ENCODE measurements at regions not wholly inside any gene's neighbourhood (a gene's known extent, or its start where the extent isn't known, plus 50 kb on each side); places are given as distances from the start of the nearest gene placed in this dataset.
"Not testable (repeated sequence)": the region's sequence is repeated elsewhere in the genome, so short reads cannot be mapped to it uniquely, and the experiment has no call there.

DNA sequence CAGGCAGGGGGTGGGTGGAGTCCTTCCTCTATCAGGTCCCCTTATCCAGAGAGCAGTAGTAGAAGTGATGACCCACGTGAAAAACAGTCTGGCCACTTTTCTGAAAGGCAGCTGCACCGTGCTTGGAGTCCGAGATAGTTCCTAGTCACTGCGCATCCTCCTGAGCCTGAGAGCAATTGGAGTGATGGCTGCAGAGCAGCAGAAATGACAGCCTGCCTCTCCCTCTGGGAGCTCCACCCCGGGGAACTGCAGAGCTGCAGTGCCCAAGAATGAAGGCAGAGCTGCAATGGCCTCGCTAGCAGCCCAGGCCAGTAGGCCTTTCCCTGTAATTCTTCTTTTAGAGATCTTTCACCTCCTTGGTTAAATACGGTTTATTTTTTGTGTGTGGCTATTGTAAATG lies 82.6 kb downstream of the CETN3 start:
- intact Hi-C loops (cut with DNase I): no loop called here
- no peak overlapping the region for H3K4me3 ChIP-seq
- no peaks in the 10 kb centered on the region for H3K27me3 ChIP-seq
- H3K36me3 ChIP-seq: no peaks in the 10 kb centered on the region
- DNase-seq (ENCODE audit: extremely low spot score in 2 of 2): no peak
- H3K4me1 ChIP-seq: no peaks in the 10 kb centered on the region
- H3K9me3 ChIP-seq: no peaks in the 10 kb centered on the region
- no peak overlapping the region for H3K27ac ChIP-seq
- TF ChIP-seq POLR2AphosphoS5 (IDR thresholded peaks at IDR 0.05; ENCODE audit: insufficient read depth in 1 of 2, low read depth in 1 of 2): no peak
- TF ChIP-seq POLR2A (IDR thresholded peaks at IDR 0.05): no peak
- TF ChIP-seq, protein P1, sequence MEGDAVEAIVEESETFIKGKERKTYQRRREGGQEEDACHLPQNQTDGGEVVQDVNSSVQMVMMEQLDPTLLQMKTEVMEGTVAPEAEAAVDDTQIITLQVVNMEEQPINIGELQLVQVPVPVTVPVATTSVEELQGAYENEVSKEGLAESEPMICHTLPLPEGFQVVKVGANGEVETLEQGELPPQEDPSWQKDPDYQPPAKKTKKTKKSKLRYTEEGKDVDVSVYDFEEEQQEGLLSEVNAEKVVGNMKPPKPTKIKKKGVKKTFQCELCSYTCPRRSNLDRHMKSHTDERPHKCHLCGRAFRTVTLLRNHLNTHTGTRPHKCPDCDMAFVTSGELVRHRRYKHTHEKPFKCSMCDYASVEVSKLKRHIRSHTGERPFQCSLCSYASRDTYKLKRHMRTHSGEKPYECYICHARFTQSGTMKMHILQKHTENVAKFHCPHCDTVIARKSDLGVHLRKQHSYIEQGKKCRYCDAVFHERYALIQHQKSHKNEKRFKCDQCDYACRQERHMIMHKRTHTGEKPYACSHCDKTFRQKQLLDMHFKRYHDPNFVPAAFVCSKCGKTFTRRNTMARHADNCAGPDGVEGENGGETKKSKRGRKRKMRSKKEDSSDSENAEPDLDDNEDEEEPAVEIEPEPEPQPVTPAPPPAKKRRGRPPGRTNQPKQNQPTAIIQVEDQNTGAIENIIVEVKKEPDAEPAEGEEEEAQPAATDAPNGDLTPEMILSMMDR (IDR thresholded peaks at IDR 0.05): no peak

DNA sequence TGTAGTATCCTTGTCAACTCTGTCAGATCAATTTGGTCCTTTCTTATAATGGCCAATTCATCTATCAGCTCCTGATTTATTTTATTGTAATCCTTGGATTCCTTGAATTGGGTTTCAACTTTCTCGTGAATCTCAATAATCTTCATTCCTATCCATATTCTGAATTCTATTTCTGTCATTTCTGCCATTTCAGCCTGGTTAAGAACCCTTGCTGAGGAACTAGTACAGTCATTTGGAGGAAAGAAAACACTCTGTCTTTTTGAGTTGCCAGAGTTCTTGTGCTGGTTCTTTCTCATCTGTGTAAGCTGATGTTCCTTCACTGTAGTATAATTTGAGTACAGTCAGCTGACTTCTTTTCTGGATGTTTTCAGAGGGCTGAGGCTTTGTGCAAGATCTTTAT lies 84.5 kb downstream of the CETN3 start:
- Histone ChIP-seq H3K4me1 (no peaks in the 10 kb centered on the region), H3K9me3 (no peaks in the 10 kb centered on the region), H3K36me3 (no peaks in the 10 kb centered on the region), H3K27ac (no peak overlapping the region), H3K4me3 (no peak overlapping the region), H3K27me3 (no peaks in the 10 kb centered on the region)
- TF ChIP-seq, protein P1 (IDR thresholded peaks at IDR 0.05): no peak
- TF ChIP-seq POLR2A (IDR thresholded peaks at IDR 0.05) (no peak), POLR2AphosphoS5 (IDR thresholded peaks at IDR 0.05; ENCODE audit: insufficient read depth in 1 of 2, low read depth in 1 of 2) (no peak)
- intact Hi-C loops (cut with DNase I): no loop called here
- no peak for DNase-seq (ENCODE audit: extremely low spot score in 2 of 2)

DNA sequence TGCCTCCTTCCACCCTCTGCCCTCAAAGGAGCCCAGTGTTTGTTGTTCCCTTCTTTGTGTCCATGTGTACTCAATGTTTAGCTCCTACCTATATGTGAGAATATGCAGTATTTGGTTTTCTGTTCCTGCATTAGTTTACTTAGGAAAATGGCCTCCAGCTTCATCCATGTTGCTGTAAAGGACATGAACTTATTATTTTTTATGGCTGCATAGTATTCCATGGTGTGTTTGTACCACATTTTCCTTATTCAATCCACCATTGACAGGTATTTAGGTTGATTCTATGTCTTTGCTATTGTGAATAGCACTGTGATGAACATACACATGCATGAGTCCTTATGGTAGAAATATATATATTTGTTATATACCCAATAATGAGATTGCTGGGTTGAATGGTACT lies 89.2 kb downstream of the CETN3 start:
- H3K4me3 ChIP-seq; intact Hi-C loops (cut with DNase I); H3K27ac ChIP-seq; H3K9me3 ChIP-seq; H3K27me3 ChIP-seq; H3K4me1 ChIP-seq; H3K36me3 ChIP-seq; DNase-seq (ENCODE audit: extremely low spot score in 2 of 2): not testable (repeated sequence)

DNA sequence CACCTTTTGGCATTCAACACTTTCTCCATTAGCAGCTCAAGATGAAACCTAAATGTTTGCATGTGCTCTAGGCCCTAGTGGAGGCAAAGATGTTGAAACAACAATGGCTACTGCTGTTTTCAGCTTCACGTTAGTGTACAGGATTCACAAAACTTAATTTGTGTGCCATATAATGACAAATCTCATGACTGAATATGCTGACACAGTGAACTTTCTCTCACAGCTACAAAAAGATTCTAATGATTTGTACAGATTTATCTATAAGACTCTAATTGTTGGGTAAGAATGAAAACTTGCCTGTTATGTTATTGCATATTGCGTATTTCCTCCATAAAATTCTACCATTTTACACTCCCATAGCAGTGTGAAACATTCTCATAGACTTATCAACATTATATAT lies 97.5 kb downstream of the CETN3 start:
- Histone ChIP-seq H3K9me3 (no peaks in the 10 kb centered on the region), H3K4me1 (no peaks in the 10 kb centered on the region), H3K27ac (no peak overlapping the region), H3K27me3 (no peaks in the 10 kb centered on the region), H3K36me3 (no peaks in the 10 kb centered on the region), H3K4me3 (no peak overlapping the region)
- TF ChIP-seq POLR2A (IDR thresholded peaks at IDR 0.05) (no peak), POLR2AphosphoS5 (IDR thresholded peaks at IDR 0.05; ENCODE audit: insufficient read depth in 1 of 2, low read depth in 1 of 2) (no peak)
- no peak for DNase-seq (ENCODE audit: extremely low spot score in 2 of 2)
- intact Hi-C loops (cut with DNase I): no loop called here

DNA sequence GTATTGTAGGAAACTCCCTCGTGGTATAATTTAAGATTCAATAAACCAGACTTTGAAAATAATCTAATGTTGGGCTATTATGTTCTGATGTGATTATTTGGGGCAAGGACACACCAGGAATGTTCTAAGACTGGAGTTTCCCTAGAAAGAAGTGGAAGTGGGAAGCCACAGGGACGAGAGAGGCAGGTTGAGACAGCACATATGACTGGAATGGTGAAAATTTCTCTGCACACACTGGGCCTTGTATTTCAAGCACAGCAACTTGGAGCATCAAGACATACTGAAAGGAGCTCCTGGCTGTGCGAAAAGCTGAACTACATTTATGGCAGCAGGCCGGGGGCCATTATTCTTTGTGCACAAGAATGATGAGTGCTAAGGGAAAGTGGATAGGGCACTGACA lies 98.2 kb downstream of the CETN3 start:
- Histone ChIP-seq H3K4me1 (no peaks in the 10 kb centered on the region), H3K36me3 (no peaks in the 10 kb centered on the region), H3K27me3 (no peaks in the 10 kb centered on the region), H3K4me3 (no peak overlapping the region), H3K27ac (no peak overlapping the region), H3K9me3 (no peaks in the 10 kb centered on the region)
- intact Hi-C loops (cut with DNase I): no loop called here
- DNase-seq (ENCODE audit: extremely low spot score in 2 of 2): no peak
- TF ChIP-seq POLR2AphosphoS5 (IDR thresholded peaks at IDR 0.05; ENCODE audit: insufficient read depth in 1 of 2, low read depth in 1 of 2): no peak

DNA sequence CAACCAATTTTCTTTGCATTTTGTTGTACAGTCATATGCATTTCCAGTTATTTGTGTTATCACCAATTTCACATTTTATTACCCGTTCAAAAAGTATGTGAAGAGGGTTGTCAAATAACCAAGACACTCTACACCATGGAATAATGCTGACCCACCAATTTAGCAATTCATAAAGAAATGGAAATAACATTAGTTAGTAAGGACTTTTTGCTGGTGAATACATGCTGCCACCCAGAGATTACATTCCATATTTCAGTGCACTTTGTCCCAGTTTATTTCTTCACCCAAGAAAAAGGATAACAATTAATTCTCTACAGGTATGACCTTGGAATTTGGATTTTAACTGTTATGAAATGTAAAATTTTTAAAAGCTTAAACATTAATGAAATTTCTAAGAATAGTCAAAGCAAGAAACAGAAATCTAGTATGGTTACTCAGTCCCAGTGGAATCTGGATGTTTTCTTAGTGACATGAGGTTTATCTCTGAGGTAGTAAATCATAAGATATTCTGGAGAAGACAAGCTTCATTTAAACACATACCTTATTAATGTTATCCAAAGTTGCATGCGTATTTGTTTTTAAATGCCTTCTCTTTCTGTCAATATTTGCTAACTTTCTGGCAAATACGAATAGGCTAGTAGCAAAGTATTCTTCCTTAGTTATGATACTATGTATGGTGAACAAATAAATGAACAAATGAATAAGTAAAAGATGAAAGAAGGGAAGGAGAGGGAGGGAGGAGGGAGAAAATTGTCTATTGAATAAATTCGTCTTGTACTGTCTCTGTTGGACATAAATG lies 100.6 kb downstream of the CETN3 start:
- H3K9me3 ChIP-seq: no peaks in the 10 kb centered on the region
- H3K27me3 ChIP-seq: no peaks in the 10 kb centered on the region
- H3K4me3 ChIP-seq: no peak overlapping the region
- intact Hi-C loops (cut with DNase I): no loop called here
- TF ChIP-seq POLR2AphosphoS5 (IDR thresholded peaks at IDR 0.05; ENCODE audit: insufficient read depth in 1 of 2, low read depth in 1 of 2): no peak
- no peak for TF ChIP-seq POLR2A (IDR thresholded peaks at IDR 0.05)
- TF ChIP-seq, protein P1 (IDR thresholded peaks at IDR 0.05): no peak
- DNase-seq (ENCODE audit: extremely low spot score in 2 of 2): no peak
- H3K4me1 ChIP-seq: no peaks in the 10 kb centered on the region
- H3K36me3 ChIP-seq: no peaks in the 10 kb centered on the region
- no peak overlapping the region for H3K27ac ChIP-seq
